GM19351 (cell line): ENCODE measurements at regions not wholly inside any gene's neighbourhood (a gene's known extent, or its start where the extent isn't known, plus 50 kb on each side); places are given as distances from the start of the nearest gene placed in this dataset.
"Not testable (repeated sequence)": the region's sequence is repeated elsewhere in the genome, so short reads cannot be mapped to it uniquely, and the experiment has no call there.

Experiments
- ATAC-seq: cut with Tn5 transposase; IDR thresholded peaks from one replicate; pipeline ENCODE4 v1.9.1; 2021; ENCODE audit warnings: mild to moderate bottlenecking, moderate library complexity; ENCODE audit not compliant: unreplicated experiment

- not testable (repeated sequence) for ATAC-seq
Measured at GRCh38 chr11:49817705-49818430, 134.3 kb upstream of the OR4C13 start.

GRCh38 chr11:49823188-49823587, 129.0 kb upstream of the OR4C13 start:
- not testable (repeated sequence) for ATAC-seq

GRCh38 chr11:49850541-49850940, 101.7 kb upstream of the OR4C13 start:
- not testable (repeated sequence) for ATAC-seq

- ATAC-seq = no peak
Measured at GRCh38 chr11:49851511-49851910, 100.7 kb upstream of the OR4C13 start.

- ATAC-seq = no peak
Measured at GRCh38 chr11:49851971-49852389, 100.2 kb upstream of the OR4C13 start.

GRCh38 chr11:49888875-49889274, 63.3 kb upstream of the OR4C13 start:
- ATAC-seq = not testable (repeated sequence)

- not testable (repeated sequence) for ATAC-seq
Measured at GRCh38 chr11:49891910-49892671, 60.1 kb upstream of the OR4C13 start.

GRCh38 chr11:49893442-49893841, 58.7 kb upstream of the OR4C13 start:
- ATAC-seq = not testable (repeated sequence)
